CD14-positive monocyte (primary cell): ENCODE measurements at regions not wholly inside any gene's neighbourhood (a gene's known extent, or its start where the extent isn't known, plus 50 kb on each side); places are given as distances from the start of the nearest gene placed in this dataset.

Source experiments
- DNase-seq, 3 donors: peaks; one replicate each; pipeline ENCODE4 v3.0.0-alpha.2; 2011 to 2022
- H2AFZ ChIP-seq: 2 replicates; pipeline ENCODE4 v1.6.0; 2012; ENCODE audit warnings: mild to moderate bottlenecking, low read depth, low read length, inconsistent platforms; ENCODE audit not compliant: insufficient read depth, poor library complexity, severe bottlenecking
- H3K27ac ChIP-seq, 2 donors: 1 replicate in 1 of 2; 2 replicates in 1 of 2; pipeline ENCODE4 v1.5.1; 2012 to 2013; ENCODE audit warnings: low read length in 2 of 2, control low read depth in 1 of 2, inconsistent platforms in 1 of 2, low read depth in 1 of 2, mild to moderate bottlenecking in 1 of 2
- H3K27me3 ChIP-seq, 2 donors: one replicate each; pipeline versions ENCODE4 v1.6.0 to v1.6.1; 2011 to 2013; ENCODE audit warnings: low read length in 2 of 2; ENCODE audit not compliant: control insufficient read depth in 2 of 2, insufficient read depth in 2 of 2
- H3K36me3 ChIP-seq, 2 donors: replicated peaks in 1 of 2; 1 replicate in 1 of 2; 2 replicates in 1 of 2; pipeline versions ENCODE4 v1.5.1 to v1.6.1; 2012 to 2013; ENCODE audit warnings: low read length in 2 of 2, control low read depth in 1 of 2, inconsistent platforms in 1 of 2, mild to moderate bottlenecking in 1 of 2; ENCODE audit not compliant: insufficient read depth in 2 of 2, control insufficient read depth in 1 of 2
- H3K4me1 ChIP-seq, 2 donors: 1 replicate in 1 of 2; 2 replicates in 1 of 2; pipeline versions ENCODE4 v1.5.1 to v1.6.1; 2012 to 2013; ENCODE audit warnings: low read length in 2 of 2, control low read depth in 1 of 2, inconsistent platforms in 1 of 2, mild to moderate bottlenecking in 1 of 2, moderate library complexity in 1 of 2; ENCODE audit not compliant: insufficient read depth in 2 of 2, control insufficient read depth in 1 of 2
- H3K4me2 ChIP-seq: replicated peaks from 2 replicates; pipeline ENCODE3; 2012; ENCODE audit warnings: low read length, moderate library complexity, mild to moderate bottlenecking; ENCODE audit not compliant: poor library complexity, severe bottlenecking; ENCODE audit errors: extremely low read depth
- H3K4me3 ChIP-seq, 3 experiments: fragments of 200-600 bp in 1 of 3; sonication (generic) in 1 of 3; replicated peaks in 1 of 3; 1 replicate in 2 of 3; 2 replicates in 1 of 3; pipeline ENCODE4 v1.5.1; 2011 to 2013; ENCODE audit warnings: low read length in 3 of 3, mild to moderate bottlenecking in 3 of 3, control low read depth in 2 of 3, low read depth in 2 of 3, inconsistent platforms in 1 of 3, moderate library complexity in 1 of 3
- H3K79me2 ChIP-seq: 2 replicates; pipeline ENCODE4 v1.6.0; 2012; ENCODE audit warnings: mild to moderate bottlenecking, control low read depth, inconsistent platforms, low read length, moderate library complexity; ENCODE audit not compliant: insufficient read depth
- H3K9ac ChIP-seq: 2 replicates; pipeline ENCODE4 v1.6.0; 2017; ENCODE audit warnings: low read length, mild to moderate bottlenecking; ENCODE audit not compliant: insufficient read depth, poor library complexity, severe bottlenecking
- H3K9me3 ChIP-seq, 2 donors: replicated peaks in 1 of 2; 1 replicate in 1 of 2; 2 replicates in 1 of 2; pipeline versions ENCODE4 v1.5.1 to v1.6.1; 2012 to 2013; ENCODE audit warnings: low read length in 2 of 2, control low read depth in 1 of 2; ENCODE audit not compliant: control insufficient read depth in 1 of 2, insufficient read depth in 1 of 2
- H4K20me1 ChIP-seq: 2 replicates; pipeline ENCODE4 v1.6.0; 2012; ENCODE audit warnings: mild to moderate bottlenecking, low read length, control low read depth, moderate library complexity; ENCODE audit not compliant: insufficient read depth
- H3K27ac Mint-ChIP-seq, 7 donors: one replicate each; pipeline ENCODE4 v1.8.0; 2020; ENCODE audit warnings: mild to moderate bottlenecking in 7 of 7, mixed read lengths in 7 of 7, moderate library complexity in 6 of 7, inconsistent platforms in 2 of 7
- H3K27me3 Mint-ChIP-seq, 3 donors: one replicate each; pipeline ENCODE4 v1.8.0; 2021 to 2022; ENCODE audit warnings: low read depth in 3 of 3, mild to moderate bottlenecking in 3 of 3, mixed read lengths in 3 of 3, moderate library complexity in 3 of 3, inconsistent platforms in 1 of 3
- H3K36me3 Mint-ChIP-seq, 2 donors: one replicate each; pipeline ENCODE4 v1.8.0; 2020; ENCODE audit warnings: mixed read lengths in 2 of 2, inconsistent platforms in 1 of 2, mild to moderate bottlenecking in 1 of 2
- H3K4me1 Mint-ChIP-seq: one replicate; pipeline ENCODE4 v1.8.0; 2020; ENCODE audit warnings: mild to moderate bottlenecking, mixed read lengths
- H3K4me3 Mint-ChIP-seq, 2 donors: one replicate each; pipeline ENCODE4 v1.8.0; 2020; ENCODE audit warnings: mild to moderate bottlenecking in 2 of 2, mixed read lengths in 2 of 2, moderate library complexity in 1 of 2
- H3K9me3 Mint-ChIP-seq, 7 donors: one replicate each; pipeline ENCODE4 v1.8.0; 2020 to 2022; ENCODE audit warnings: mixed read lengths in 7 of 7, mild to moderate bottlenecking in 6 of 7, moderate library complexity in 6 of 7, inconsistent platforms in 2 of 7
- intact Hi-C, 2 donors: fragments of 100-400 bp; cut with micrococcal nuclease; formaldehyde crosslinking; loops; one replicate each; pipeline versions ENCODE4 v1.15.0 to v1.15.1; 2023
- TF ChIP-seq, protein P1 (sequence below): fragments of 200-600 bp; IDR thresholded peaks from one replicate; pipeline ENCODE4 v1.8.0; 2022; ENCODE audit warnings: antibody characterized with exemption, mild to moderate bottlenecking

DNA sequence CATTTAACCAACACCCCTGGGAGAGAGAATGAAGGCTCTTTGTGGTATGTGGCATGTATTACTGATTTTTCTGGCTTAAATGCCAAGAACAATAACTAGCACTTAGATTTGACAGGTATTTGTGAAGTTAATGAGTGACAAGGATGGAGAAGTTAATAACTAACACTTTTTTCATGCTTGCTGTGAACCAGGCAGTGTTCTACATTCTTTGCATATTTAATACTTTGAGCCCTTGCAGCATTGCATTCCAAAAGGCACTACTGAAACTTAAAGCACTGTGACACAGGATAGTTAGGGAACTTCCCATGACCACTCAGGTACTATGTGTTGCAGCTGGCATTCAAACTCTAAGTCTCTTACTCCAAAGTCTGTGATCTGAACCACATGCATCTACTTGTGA is 650.6 kb downstream of the ZPLD1 start:
- Mint-ChIP-seq H3K36me3 (no peaks in the 10 kb centered on the region), H3K9me3 (peaks cover 0 to 4% (median 0%) of the 10 kb centered on the region in 7 donors), H3K4me3 (no peak overlapping the region), H3K4me1 (no peaks in the 10 kb centered on the region), H3K27me3 (no peaks in the 10 kb centered on the region), H3K27ac (no peak overlapping the region)
- H3K79me2 ChIP-seq = no peaks in the 10 kb centered on the region
- H3K27me3 ChIP-seq = no peaks in the 10 kb centered on the region
- no peak overlapping the region for H3K4me3 ChIP-seq
- H3K4me1 ChIP-seq = no peaks in the 10 kb centered on the region
- no peak overlapping the region for H2AFZ ChIP-seq
- no peaks in the 10 kb centered on the region for H3K9me3 ChIP-seq
- H3K36me3 ChIP-seq = no peaks in the 10 kb centered on the region
- intact Hi-C loops = no loop called here
- H3K4me2 ChIP-seq = no peak overlapping the region
- no peaks in the 10 kb centered on the region for H4K20me1 ChIP-seq
- DNase-seq = no peak
- TF ChIP-seq, protein P1, sequence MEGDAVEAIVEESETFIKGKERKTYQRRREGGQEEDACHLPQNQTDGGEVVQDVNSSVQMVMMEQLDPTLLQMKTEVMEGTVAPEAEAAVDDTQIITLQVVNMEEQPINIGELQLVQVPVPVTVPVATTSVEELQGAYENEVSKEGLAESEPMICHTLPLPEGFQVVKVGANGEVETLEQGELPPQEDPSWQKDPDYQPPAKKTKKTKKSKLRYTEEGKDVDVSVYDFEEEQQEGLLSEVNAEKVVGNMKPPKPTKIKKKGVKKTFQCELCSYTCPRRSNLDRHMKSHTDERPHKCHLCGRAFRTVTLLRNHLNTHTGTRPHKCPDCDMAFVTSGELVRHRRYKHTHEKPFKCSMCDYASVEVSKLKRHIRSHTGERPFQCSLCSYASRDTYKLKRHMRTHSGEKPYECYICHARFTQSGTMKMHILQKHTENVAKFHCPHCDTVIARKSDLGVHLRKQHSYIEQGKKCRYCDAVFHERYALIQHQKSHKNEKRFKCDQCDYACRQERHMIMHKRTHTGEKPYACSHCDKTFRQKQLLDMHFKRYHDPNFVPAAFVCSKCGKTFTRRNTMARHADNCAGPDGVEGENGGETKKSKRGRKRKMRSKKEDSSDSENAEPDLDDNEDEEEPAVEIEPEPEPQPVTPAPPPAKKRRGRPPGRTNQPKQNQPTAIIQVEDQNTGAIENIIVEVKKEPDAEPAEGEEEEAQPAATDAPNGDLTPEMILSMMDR = no peak
- no peak overlapping the region for H3K27ac ChIP-seq
- H3K9ac ChIP-seq = no peak overlapping the region

DNA sequence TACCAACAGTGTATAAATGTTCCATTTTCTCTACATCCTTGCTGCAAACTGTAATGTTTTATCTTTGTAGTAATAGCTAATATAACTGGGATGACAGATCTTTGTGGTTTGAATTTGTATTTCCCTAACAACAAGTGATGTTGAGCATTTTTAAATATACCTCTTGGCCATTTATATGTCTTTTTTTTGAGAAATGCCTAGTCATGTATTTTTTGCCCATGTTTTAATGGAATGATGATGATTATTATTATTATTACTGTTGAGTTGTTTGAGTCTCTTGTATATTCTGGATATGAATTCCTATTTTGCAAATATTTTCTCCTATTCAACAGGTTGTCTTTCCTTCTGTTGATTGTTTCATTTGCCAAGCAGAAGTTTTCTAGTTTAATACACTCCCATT is 654.9 kb downstream of the ZPLD1 start:
- Mint-ChIP-seq H3K4me3 (no peak overlapping the region), H3K36me3 (no peaks in the 10 kb centered on the region), H3K27me3 (no peaks in the 10 kb centered on the region), H3K27ac (no peak overlapping the region), H3K4me1 (no peaks in the 10 kb centered on the region), H3K9me3 (peaks cover 0 to 4% (median 0%) of the 10 kb centered on the region in 7 donors)
- H3K36me3 ChIP-seq = no peaks in the 10 kb centered on the region
- no peak overlapping the region for H3K9ac ChIP-seq
- no peaks in the 10 kb centered on the region for H3K9me3 ChIP-seq
- H3K79me2 ChIP-seq = no peaks in the 10 kb centered on the region
- H3K27me3 ChIP-seq = no peaks in the 10 kb centered on the region
- TF ChIP-seq, protein P1 = no peak
- H3K27ac ChIP-seq = no peak overlapping the region
- DNase-seq = no peak
- no peak overlapping the region for H3K4me2 ChIP-seq
- H4K20me1 ChIP-seq = no peaks in the 10 kb centered on the region
- no peak overlapping the region for H3K4me3 ChIP-seq
- no peak overlapping the region for H2AFZ ChIP-seq
- H3K4me1 ChIP-seq = no peaks in the 10 kb centered on the region
- intact Hi-C loops = no loop called here
